ENCODE measurements at regions not wholly inside any gene's neighbourhood (a gene's known extent, or its start where the extent isn't known, plus 50 kb on each side); places are given as distances from the start of the nearest gene placed in this dataset.

- no peak for TF ChIP-seq CTCF (IDR thresholded peaks at IDR 0.05; ENCODE audit: low read depth, low read length, poor library complexity, severe bottlenecking)
- no peak for TF ChIP-seq EZH2phosphoT487 (IDR thresholded peaks at IDR 0.05; ENCODE audit: borderline replicate concordance, low read length)
Observed at GRCh38 chr9:129480227-129480626, 140.7 kb downstream of the C9orf50 start.

Data from DOHH2 (cell line).